GM21423 (cell line): ENCODE measurements at regions not wholly inside any gene's neighbourhood (a gene's known extent, or its start where the extent isn't known, plus 50 kb on each side); places are given as distances from the start of the nearest gene placed in this dataset.
"Not testable (repeated sequence)": the region's sequence is repeated elsewhere in the genome, so short reads cannot be mapped to it uniquely, and the experiment has no call there.

Source experiments
- ATAC-seq: cut with Tn5 transposase; IDR thresholded peaks from one replicate; pipeline ENCODE4 v1.9.1; 2021; ENCODE audit warnings: mild to moderate bottlenecking, moderate library complexity; ENCODE audit not compliant: unreplicated experiment

DNA sequence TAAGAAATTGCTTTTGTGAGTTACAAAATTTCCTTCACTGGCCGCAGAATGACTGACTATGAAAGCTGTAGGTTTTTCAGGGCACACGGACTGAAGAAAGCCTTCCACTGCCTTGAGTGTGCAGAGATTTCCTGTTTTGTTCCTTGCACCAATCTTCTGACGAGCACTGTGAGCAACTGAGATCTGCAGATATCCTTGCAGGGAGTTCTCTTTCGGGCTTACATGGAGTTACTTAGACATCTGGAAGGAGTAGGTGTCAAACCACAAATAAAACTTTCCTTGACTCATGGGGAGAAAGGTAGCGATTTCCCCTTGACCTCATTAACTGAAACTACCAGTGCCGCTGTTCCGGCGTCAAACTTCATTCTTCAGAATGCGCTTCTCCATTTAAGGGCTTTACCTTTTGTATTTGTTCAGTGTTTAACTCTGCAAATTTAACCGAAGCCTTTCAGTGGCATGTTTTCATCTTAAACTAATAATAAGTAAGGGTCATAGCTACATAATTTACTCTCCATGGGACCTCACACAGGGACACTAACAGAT is 1175.3 kb downstream of the GATA3 start:
- ATAC-seq, result no peak

- ATAC-seq, result no peak
These were observed 1176.1 kb downstream of the GATA3 start for GRCh38 chr10:9230625-9231024.

DNA sequence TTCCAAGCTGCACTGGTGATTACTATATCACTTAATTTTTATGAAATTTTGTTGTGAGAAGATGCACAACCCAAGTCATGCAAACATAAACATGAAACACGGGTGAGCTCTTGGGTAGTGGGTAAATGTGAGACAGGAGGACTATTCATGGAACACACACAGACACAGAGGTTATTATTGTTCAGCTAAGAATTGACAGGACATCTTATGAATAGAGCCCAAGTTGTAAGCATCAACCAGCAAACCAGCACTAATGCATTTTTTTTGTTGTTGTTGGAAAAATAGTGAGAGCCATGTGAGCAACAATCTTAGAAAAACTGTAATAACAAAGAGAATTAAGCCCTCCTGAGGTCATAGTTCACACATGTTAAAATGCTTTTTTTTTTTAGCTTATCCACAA is 1179.7 kb downstream of the GATA3 start:
- no peak for ATAC-seq

DNA sequence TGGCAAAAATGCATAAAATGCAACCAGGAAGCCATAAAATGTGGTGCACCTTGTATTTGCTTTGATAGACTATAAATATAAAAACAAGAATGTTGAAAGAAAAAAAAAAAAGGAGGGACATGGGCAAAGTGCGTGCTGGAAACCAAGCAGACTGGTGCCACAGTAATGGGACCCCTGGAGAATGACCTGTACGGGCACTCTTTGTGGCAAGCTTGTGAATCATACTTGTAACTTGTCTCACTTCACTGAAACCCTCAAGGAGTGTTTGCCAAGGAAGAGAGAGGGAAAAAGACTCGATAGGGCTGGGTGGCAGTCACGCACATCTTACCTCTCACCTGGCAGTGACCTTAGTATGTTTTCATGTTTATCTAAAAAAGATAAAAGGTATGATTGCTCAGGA is 1183.6 kb downstream of the GATA3 start:
- no peak for ATAC-seq

DNA sequence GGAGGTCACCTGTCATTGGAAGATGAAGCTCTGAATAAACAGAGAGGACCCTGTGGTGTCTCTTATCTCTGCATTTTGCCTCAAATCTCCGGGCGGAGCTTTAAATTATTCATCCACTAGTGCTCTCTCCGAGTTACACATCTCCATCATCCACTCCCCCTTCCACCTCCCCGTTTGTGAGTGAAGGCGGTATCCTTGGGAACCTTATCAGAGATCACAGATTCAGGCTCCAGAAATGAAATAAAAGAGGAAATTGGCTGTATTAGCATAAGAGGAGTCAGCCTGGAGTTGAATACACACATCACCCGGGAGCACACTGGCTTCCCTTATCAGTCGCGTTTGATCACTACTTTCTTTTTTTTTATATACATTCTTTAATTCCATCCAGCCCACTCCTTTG is 1184.8 kb downstream of the GATA3 start:
- ATAC-seq, result no peak

DNA sequence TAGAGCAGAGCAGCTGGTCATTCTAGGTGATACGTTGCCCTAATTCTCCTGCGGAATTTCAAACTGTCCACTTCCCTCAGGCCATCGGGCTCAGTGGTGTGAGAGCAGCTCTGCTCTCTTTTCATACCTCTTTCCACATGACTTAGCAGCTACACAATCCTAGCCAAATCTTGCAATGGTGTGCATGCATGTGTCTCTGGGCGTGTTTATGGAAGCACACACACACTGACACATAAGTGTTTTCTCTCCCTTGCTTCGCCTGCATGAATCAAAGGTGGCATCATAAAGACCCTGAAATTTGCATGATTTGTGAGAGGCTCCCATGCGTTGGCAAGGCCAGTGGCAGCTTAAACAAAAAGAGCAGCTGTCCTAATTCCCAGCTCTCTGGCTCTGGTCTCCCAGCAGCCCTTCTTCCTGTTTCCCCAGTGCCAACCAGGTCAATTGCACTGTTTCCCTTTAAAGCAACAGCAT is 1189.5 kb downstream of the GATA3 start:
- ATAC-seq, result no peak

DNA sequence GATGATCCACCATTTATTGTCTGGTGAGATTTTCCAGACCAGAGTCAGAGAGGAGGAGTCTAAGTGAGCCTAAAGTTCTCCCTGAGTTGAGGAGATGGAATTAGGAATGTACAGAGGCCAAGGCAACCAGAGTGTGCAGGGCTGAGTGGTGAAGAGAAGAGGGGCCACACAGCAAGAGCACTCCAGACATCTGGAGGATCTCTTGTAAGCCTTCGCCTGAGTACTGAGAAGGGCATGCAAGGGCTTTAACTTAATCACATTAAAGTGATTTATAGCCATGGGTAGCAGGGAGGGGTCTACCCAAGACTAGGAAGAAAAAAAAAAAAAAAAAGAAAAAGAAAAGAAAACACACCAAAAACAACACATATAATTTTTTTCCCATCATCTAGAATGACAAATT is 1190.4 kb downstream of the GATA3 start:
- no peak for ATAC-seq

DNA sequence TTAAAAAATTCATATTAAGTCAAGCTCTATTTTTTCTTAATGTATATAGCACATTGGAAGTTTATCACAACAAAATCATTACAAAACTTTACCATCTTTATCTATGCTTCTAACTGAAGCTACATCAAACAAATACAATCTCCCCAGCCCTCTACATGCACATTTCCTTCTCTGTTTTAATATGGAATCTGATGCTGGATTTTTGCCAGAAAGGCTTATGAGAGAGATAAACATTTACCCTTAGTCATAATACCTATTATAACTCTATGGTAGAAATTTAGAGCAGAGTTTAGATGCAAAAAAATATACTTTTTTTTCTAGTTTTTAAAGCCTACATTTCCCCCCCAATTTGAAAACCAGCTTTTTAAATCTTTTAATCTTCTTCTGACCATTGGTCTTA is 1198.6 kb downstream of the GATA3 start:
- no peak for ATAC-seq

DNA sequence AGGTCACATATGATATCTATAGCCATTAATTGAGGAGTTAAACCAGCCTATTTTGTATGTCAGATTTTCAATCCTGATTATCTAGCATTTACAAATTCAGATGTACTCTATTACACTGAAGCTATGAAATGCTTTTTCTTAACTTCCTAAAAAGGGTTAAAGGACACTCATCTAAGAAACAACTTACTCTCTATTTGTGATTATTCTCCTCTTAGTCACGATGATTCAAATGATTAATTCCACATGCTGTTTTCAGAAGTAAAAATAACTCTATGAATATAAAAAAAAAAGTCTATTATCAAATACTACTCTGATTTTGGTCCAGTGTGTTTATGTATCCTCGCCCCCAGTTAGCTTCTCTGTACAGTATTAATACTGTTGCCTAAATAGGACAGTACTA is 1199.9 kb downstream of the GATA3 start:
- ATAC-seq, result no peak

GRCh38 chr10:9260690-9261089 is 1206.2 kb downstream of the GATA3 start:
- no peak for ATAC-seq

DNA sequence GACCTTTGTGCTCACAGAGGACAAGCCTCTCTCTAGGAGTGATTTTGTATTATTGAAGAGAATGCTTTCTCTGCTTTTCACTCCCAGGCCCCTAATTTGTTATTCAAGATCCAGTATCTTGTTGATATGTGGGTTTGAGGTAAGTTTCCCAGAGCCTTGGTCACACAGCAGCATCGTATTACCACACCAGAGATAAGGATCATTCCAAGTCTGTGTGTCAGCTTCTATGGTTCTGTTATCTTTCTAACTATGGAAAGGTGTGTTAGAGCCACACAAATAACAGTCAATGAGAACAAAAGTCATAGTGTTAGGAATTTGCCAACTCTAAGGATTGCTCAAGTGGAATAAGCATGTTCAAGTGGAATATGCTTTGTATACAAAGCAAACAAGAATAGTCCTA is 1208.3 kb downstream of the GATA3 start:
- ATAC-seq, result no peak

DNA sequence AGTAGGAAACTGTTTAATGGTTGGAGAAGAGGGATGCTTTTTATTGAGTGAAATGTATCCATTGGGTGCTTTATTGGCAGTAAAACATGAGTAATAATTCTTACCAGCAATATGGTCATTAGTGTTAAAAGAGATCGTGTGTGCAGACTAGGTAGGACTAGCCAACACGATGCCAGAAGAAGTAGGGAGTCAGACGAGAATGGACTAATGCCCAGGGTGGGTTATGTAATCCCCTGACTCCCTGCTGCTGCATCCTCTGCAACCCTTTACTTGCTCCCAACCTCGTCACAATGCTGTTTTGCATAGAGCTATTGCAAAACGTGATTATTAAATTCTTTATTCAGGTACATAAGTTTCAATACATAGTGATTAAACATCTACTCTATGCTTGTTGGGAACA is 1213.7 kb downstream of the GATA3 start:
- ATAC-seq, result no peak

GRCh38 chr10:9273126-9273833 is 1218.8 kb downstream of the GATA3 start:
- ATAC-seq, result not testable (repeated sequence)

GRCh38 chr10:9274206-9274755 is 1219.8 kb downstream of the GATA3 start:
- ATAC-seq, result no peak

GRCh38 chr10:9275861-9276260 is 1221.4 kb downstream of the GATA3 start:
- ATAC-seq, result no peak

- ATAC-seq, result no peak
These were observed 1231.2 kb downstream of the GATA3 start for GRCh38 chr10:9285690-9286089.

GRCh38 chr10:9289811-9290210 is 1235.3 kb downstream of the GATA3 start:
- ATAC-seq, result no peak

- ATAC-seq, result no peak
These were observed 1236.6 kb downstream of the GATA3 start for GRCh38 chr10:9291081-9291480.

- ATAC-seq, result no peak
These were observed 1239.7 kb downstream of the GATA3 start for GRCh38 chr10:9294132-9294663.

GRCh38 chr10:9294865-9295264 is 1240.4 kb downstream of the GATA3 start:
- peak; percentile 74 for ATAC-seq

DNA sequence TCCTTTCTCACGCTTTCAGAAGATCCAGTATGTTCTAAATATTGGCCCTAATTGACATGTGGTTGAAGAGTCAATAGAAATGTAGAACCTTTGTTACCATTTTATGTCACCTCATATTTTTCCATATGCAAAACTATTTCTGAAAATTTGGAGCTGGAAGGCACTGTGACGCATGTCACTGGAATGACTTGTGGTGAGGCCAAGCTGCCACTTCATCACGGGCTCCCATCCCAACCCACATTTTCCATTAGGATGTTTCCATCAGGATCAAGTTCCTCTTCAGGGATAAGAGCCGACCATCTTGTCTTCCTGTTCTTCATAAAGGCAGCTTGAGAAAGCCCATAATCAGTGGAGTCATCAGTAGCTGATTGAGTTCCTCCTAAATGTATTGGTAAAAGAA is 1241.7 kb downstream of the GATA3 start:
- no peak for ATAC-seq

DNA sequence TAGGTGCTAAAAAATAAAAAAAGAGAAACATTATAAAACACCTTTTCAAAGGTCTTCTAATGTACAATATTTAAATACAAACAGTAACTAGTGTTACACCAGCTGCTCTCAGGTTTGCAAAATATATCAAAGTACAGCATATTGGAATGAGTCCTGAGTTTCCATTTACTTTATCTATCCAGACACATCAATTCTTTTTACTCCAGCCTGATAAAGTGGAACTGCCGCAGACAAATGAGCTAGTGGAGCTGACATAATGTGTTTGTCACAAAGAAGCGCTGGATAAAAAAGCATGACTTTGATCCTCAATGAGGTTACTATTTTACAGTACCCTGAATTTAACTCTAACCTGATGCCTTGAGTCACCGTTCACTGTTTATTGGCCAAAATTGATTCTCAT is 1243.1 kb downstream of the GATA3 start:
- no peak for ATAC-seq
